Effector memory CD4-positive, alpha-beta T cell (primary cell): ENCODE measurements at regions not wholly inside any gene's neighbourhood (a gene's known extent, or its start where the extent isn't known, plus 50 kb on each side); places are given as distances from the start of the nearest gene placed in this dataset.

Source experiments
- DNase-seq, 3 donors: peaks; one replicate each; pipeline ENCODE4 v3.0.0-alpha.2; 2020
- H3K27ac ChIP-seq: 2 replicates; pipeline ENCODE4 v1.7.0; 2013; ENCODE audit warnings: mild to moderate bottlenecking, low read length, moderate library complexity; ENCODE audit not compliant: insufficient read depth, poor library complexity, severe bottlenecking
- H3K27me3 ChIP-seq: replicated peaks from 2 replicates; pipeline ENCODE4 v1.7.0; 2013; ENCODE audit warnings: mild to moderate bottlenecking, low read length; ENCODE audit not compliant: insufficient read depth, control insufficient read depth, poor library complexity, severe bottlenecking
- H3K36me3 ChIP-seq: 2 replicates; pipeline ENCODE4 v1.7.0; 2013; ENCODE audit warnings: mild to moderate bottlenecking, low read length, moderate library complexity; ENCODE audit not compliant: control insufficient read depth, insufficient read depth
- H3K4me1 ChIP-seq: 2 replicates; pipeline ENCODE4 v1.7.0; 2013; ENCODE audit warnings: low read length, mild to moderate bottlenecking; ENCODE audit not compliant: control insufficient read depth, insufficient read depth, poor library complexity, severe bottlenecking
- H3K4me3 ChIP-seq: 2 replicates; pipeline ENCODE4 v1.7.0; 2013; ENCODE audit warnings: low read length, low read depth, mild to moderate bottlenecking; ENCODE audit not compliant: insufficient read depth, poor library complexity, severe bottlenecking
- H3K9me3 ChIP-seq: 2 replicates; pipeline ENCODE4 v1.7.0; 2013; ENCODE audit warnings: mild to moderate bottlenecking, low read length, moderate library complexity; ENCODE audit not compliant: control insufficient read depth

DNA sequence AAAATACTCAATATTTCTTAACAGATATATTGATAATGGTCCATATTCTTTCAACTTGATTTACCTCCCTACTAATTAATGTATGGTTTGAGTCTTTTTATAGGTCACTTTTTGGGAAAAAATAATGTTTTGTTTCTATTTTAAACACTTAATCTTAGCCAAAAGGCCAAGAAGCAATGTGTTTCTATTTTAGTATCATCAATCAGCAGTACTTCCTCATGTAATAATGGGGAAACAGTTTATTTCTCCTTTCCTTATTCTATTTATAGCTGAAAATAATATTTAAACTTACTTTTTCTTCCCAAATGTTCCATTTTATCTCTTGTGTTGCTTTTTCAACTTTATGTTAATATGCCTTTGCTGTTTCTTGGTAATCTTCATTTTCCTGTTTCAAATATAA is 295.1 kb downstream of the ALDH8A1 start:
- no peak for DNase-seq
- Histone ChIP-seq H3K4me3 (no peak overlapping the region), H3K36me3 (no peaks in the 10 kb centered on the region), H3K4me1 (no peaks in the 10 kb centered on the region), H3K9me3 (no peaks in the 10 kb centered on the region), H3K27me3 (no peaks in the 10 kb centered on the region), H3K27ac (no peak overlapping the region)

- no peaks in the 10 kb centered on the region for H3K36me3 ChIP-seq
- DNase-seq = no peak
- H3K27ac ChIP-seq = no peak overlapping the region
- no peaks in the 10 kb centered on the region for H3K4me1 ChIP-seq
- H3K9me3 ChIP-seq = no peaks in the 10 kb centered on the region
- no peaks in the 10 kb centered on the region for H3K27me3 ChIP-seq
- H3K4me3 ChIP-seq = no peak overlapping the region
These were observed 298.4 kb downstream of the ALDH8A1 start for GRCh38 chr6:134651519-134651918.

DNA sequence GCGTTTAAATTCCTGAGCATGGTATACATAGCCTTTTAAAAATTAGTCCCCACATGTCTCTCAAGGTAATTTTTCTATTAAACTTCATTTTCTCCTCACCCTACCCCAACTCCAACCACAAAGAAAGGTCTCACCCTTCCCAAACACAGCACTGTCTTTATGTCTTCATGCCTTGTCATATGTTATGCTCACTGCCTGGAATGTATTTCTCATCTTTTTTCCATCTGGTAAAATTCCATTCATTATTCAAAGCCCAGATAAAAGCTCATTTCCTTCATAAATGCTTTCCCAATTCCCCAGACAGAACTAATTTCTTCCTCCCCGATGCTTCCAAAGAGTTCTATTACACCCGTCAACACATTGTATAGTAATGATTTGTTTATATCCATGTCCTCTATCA is 302.0 kb downstream of the ALDH8A1 start:
- no peak for DNase-seq
- H3K27me3 ChIP-seq = no peaks in the 10 kb centered on the region
- H3K4me1 ChIP-seq = no peaks in the 10 kb centered on the region
- H3K4me3 ChIP-seq = no peak overlapping the region
- H3K27ac ChIP-seq = no peak overlapping the region
- H3K36me3 ChIP-seq = no peaks in the 10 kb centered on the region
- H3K9me3 ChIP-seq = no peaks in the 10 kb centered on the region

DNA sequence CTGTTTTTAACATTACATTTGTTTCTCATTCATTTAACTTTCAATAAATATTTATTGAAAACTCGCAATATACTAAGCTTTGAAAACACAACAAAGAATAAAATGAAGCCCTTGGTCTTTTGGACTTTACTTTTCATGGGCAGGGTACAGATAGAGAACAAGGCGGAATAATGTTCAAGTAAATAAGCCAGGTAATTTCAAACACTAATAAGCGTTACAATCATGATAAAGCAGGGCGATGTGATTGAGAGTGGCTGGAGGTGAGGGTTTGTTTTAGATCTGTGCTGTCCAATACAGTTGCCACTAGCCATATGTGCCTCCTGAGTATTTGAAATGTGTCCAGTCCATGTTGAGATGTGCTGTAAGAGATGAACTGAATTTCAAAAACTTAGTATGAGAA is 307.1 kb downstream of the ALDH8A1 start:
- Histone ChIP-seq H3K27ac (no peak overlapping the region), H3K36me3 (no peaks in the 10 kb centered on the region), H3K27me3 (no peaks in the 10 kb centered on the region), H3K9me3 (no peaks in the 10 kb centered on the region), H3K4me3 (no peak overlapping the region), H3K4me1 (no peaks in the 10 kb centered on the region)
- no peak for DNase-seq

- no peaks in the 10 kb centered on the region for H3K27me3 ChIP-seq
- H3K4me3 ChIP-seq = no peak overlapping the region
- H3K36me3 ChIP-seq = no peaks in the 10 kb centered on the region
- DNase-seq = no peak
- no peaks in the 10 kb centered on the region for H3K9me3 ChIP-seq
- H3K4me1 ChIP-seq = no peaks in the 10 kb centered on the region
- no peak overlapping the region for H3K27ac ChIP-seq
These were observed 307.6 kb downstream of the ALDH8A1 start for GRCh38 chr6:134642279-134642678.

DNA sequence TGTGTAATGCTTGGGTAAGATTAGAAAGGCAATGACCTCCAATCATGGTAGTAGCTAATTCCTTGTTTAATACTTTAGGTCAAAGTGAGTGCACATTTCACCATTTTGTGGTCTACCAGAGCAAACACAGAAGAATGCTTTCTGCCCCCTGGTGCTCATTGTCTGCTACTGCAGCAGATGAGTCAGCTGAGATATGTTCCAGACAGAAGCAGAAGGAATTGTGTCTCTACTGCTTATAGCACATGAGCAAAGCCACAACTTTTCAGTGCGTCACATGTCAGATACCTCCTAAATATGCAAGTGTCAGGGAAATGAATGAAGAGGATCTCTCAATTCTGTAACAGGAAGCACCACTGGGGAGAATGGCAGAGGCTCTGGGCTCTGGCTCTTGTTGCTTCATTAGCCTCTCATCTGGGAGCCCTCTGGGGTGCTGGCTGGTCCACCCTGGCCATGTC is 308.9 kb downstream of the ALDH8A1 start:
- no peaks in the 10 kb centered on the region for H3K4me1 ChIP-seq
- DNase-seq = peak; percentile 49 to 62 (median 55)
- H3K4me3 ChIP-seq = no peak overlapping the region
- no peaks in the 10 kb centered on the region for H3K27me3 ChIP-seq
- H3K27ac ChIP-seq = no peak overlapping the region
- no peaks in the 10 kb centered on the region for H3K9me3 ChIP-seq
- no peaks in the 10 kb centered on the region for H3K36me3 ChIP-seq

- Histone ChIP-seq H3K9me3 (no peaks in the 10 kb centered on the region), H3K36me3 (no peaks in the 10 kb centered on the region), H3K4me3 (no peak overlapping the region), H3K27ac (no peak overlapping the region), H3K27me3 (no peaks in the 10 kb centered on the region), H3K4me1 (no peaks in the 10 kb centered on the region)
- DNase-seq = no peak
These were observed 309.7 kb downstream of the ALDH8A1 start for GRCh38 chr6:134640229-134640628.

DNA sequence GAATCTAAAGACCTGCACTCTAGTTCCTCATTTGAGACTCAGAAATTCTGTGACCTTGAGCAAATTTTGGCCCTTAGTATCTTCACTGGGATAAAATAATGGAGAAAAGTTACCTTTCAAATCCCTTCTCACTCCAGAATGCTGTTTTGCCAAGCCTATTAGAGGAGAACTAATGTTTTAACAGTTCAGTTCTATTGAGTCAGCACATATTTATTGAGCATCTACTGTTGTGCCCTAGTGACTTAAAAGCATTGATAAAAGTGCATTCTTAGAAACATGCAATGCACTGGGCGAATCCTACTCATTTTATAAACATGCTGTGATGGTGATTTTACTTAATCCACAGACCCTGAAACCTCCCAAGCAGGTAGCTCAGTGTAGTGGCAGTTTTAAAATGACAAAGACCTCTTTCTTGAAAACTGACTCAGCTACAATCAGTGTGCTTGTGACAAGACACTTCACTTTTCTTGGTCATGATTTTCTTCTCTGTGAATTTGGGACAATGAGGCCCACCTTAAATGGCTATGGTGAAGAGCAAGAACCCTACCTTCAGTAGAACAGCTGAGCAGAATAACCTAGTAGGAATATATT is 312.0 kb downstream of the ALDH8A1 start:
- DNase-seq = no peak
- Histone ChIP-seq H3K36me3 (no peaks in the 10 kb centered on the region), H3K27me3 (no peaks in the 10 kb centered on the region), H3K4me3 (no peak overlapping the region), H3K9me3 (no peaks in the 10 kb centered on the region), H3K4me1 (no peaks in the 10 kb centered on the region), H3K27ac (no peak overlapping the region)

- Histone ChIP-seq H3K4me3 (no peak overlapping the region), H3K9me3 (no peaks in the 10 kb centered on the region), H3K36me3 (no peaks in the 10 kb centered on the region), H3K27ac (no peak overlapping the region), H3K4me1 (no peaks in the 10 kb centered on the region), H3K27me3 (no peaks in the 10 kb centered on the region)
- no peak for DNase-seq
These were observed 312.6 kb downstream of the ALDH8A1 start for GRCh38 chr6:134637282-134637681.

- peak in 2 of 3 donors; percentile 20 to 22 for DNase-seq
- H3K9me3 ChIP-seq = no peaks in the 10 kb centered on the region
- no peaks in the 10 kb centered on the region for H3K27me3 ChIP-seq
- H3K27ac ChIP-seq = no peak overlapping the region
- H3K4me3 ChIP-seq = no peak overlapping the region
- no peaks in the 10 kb centered on the region for H3K4me1 ChIP-seq
- no peaks in the 10 kb centered on the region for H3K36me3 ChIP-seq
These were observed 313.6 kb downstream of the ALDH8A1 start for GRCh38 chr6:134636186-134636799.
